Stimulated activated naive B cell treated with anti-CD40 and anti-IgM and Interleukin-4, amounts not matched to agents 10 μg/mL and 1 μg/mL and 100 μg/mL, for 72 hours (primary cell): ENCODE measurements at regions not wholly inside any gene's neighbourhood (a gene's known extent, or its start where the extent isn't known, plus 50 kb on each side); places are given as distances from the start of the nearest gene placed in this dataset.
A peak's percentile ranks its signal among the peaks of the same experiment; 100 is the strongest.
"Not testable (repeated sequence)": the region's sequence is repeated elsewhere in the genome, so short reads cannot be mapped to it uniquely, and the experiment has no call there.

Source experiments
- ATAC-seq, 2 donors: fragments of 150-1000 bp; cut with Tn5 transposase; replicated peaks; 2 replicates each; pipeline ENCODE4 v1.10.0; 2021; ENCODE audit warnings: moderate library complexity in 1 of 2
- DNase-seq: peaks from one replicate; pipeline ENCODE4 v3.0.0; 2021
- H3K27ac Mint-ChIP-seq: one replicate; pipeline ENCODE4 v1.8.0; 2022; ENCODE audit warnings: mild to moderate bottlenecking, mixed read lengths
- H3K27me3 Mint-ChIP-seq, 2 donors: one replicate each; pipeline ENCODE4 v1.8.0; 2022; ENCODE audit warnings: mixed read lengths in 2 of 2
- H3K36me3 Mint-ChIP-seq, 2 donors: one replicate each; pipeline ENCODE4 v1.8.0; 2022; ENCODE audit warnings: mixed read lengths in 2 of 2, mild to moderate bottlenecking in 1 of 2
- H3K4me1 Mint-ChIP-seq, 2 donors: one replicate each; pipeline ENCODE4 v1.8.0; 2022; ENCODE audit warnings: mixed read lengths in 2 of 2, mild to moderate bottlenecking in 1 of 2
- H3K4me3 Mint-ChIP-seq, 2 donors: one replicate each; pipeline ENCODE4 v1.8.0; 2022; ENCODE audit warnings: mild to moderate bottlenecking in 2 of 2, mixed read lengths in 2 of 2, moderate library complexity in 1 of 2
- H3K9me3 Mint-ChIP-seq, 2 donors: one replicate each; pipeline ENCODE4 v1.8.0; 2022; ENCODE audit warnings: mixed read lengths in 2 of 2, mild to moderate bottlenecking in 1 of 2

DNA sequence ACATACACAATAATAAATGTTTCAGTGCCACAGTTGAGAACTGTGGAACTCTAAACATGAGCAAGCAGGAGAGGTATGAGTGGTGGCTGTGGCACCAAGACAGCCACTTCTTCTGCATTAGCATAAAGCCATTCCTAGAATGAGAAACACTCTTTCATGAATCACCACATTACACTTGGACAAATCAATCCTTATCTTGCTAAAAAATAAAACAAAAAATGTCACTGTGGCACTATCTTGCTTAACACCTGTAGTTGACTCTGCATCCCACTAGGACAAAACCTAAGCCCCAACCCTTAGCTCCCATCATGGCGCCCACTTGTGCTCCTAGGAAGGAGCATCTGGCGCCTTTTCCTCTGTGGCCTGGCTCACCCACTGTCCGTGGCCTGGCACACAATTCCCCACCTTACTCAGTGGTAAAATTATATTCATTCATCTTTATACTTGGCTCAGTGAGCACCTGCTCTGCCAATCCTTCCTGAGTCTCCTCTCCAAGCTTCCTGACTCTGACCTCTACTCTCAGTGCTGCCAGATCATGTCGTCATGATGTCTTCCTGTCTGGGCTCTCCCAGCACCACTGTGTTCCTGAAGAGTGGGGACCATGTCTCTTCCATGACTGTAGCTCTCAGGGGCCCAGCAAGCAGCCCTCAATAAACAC is 272.9 kb downstream of the LNPK start:
- H3K27me3 Mint-ChIP-seq: no peaks in the 10 kb centered on the region
- H3K4me1 Mint-ChIP-seq: no peaks in the 10 kb centered on the region
- peaks cover 0 to 1% of the 10 kb centered on the region in 2 donors for H3K9me3 Mint-ChIP-seq
- no peak overlapping the region for H3K4me3 Mint-ChIP-seq
- no peaks in the 10 kb centered on the region for H3K36me3 Mint-ChIP-seq
- H3K27ac Mint-ChIP-seq: no peak overlapping the region
- ATAC-seq (no peak), DNase-seq (no peak)

DNA sequence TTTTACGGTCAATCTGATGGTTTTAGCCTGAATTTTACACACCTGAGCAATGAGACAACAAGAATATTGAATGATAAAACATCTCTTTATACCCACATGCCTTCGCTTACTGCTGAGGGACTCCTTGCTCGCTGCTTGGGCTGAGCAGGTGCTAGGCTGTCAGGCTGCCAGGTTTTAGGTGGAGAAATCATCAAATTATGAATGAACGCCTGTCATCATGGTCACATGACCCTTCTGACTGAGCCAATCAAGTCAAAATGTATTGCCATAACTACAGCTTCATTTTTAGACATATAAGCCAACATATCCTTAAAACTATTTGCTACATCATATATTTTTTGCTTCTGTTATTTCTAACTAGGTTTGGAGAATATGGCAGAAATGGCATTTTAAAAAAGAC is 274.0 kb downstream of the LNPK start:
- no peak overlapping the region for H3K27ac Mint-ChIP-seq
- H3K4me3 Mint-ChIP-seq: no peak overlapping the region
- ATAC-seq (no peak), DNase-seq (no peak)
- peaks cover 0 to 3% of the 10 kb centered on the region in 2 donors for H3K9me3 Mint-ChIP-seq
- H3K27me3 Mint-ChIP-seq: no peaks in the 10 kb centered on the region
- no peaks in the 10 kb centered on the region for H3K36me3 Mint-ChIP-seq
- no peaks in the 10 kb centered on the region for H3K4me1 Mint-ChIP-seq

DNA sequence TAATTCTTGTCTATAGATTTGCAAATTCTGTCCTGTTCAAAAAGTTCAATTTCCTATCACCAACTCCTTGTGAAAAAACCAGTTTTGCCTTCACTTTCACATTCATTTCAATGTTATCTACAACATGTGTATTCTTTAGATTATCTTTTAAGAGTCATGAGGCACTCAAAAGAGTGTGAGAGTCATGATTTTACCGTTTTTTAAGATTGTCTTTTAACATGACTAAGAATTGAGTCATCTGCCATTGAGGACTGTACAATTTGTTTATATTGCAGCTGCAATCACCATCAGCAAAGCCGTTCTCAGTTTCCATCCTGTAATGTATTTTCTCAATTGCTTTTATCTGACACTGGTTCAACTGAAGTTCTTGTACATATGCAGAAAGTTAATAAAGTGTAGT is 275.8 kb downstream of the LNPK start:
- ATAC-seq: no peak
- no peak for DNase-seq
- no peak overlapping the region for H3K27ac Mint-ChIP-seq
- no peak overlapping the region for H3K4me3 Mint-ChIP-seq
- H3K27me3 Mint-ChIP-seq: no peaks in the 10 kb centered on the region
- no peaks in the 10 kb centered on the region for H3K4me1 Mint-ChIP-seq
- no peaks in the 10 kb centered on the region for H3K36me3 Mint-ChIP-seq
- peaks cover 4 to 6% of the 10 kb centered on the region in 2 donors for H3K9me3 Mint-ChIP-seq

DNA sequence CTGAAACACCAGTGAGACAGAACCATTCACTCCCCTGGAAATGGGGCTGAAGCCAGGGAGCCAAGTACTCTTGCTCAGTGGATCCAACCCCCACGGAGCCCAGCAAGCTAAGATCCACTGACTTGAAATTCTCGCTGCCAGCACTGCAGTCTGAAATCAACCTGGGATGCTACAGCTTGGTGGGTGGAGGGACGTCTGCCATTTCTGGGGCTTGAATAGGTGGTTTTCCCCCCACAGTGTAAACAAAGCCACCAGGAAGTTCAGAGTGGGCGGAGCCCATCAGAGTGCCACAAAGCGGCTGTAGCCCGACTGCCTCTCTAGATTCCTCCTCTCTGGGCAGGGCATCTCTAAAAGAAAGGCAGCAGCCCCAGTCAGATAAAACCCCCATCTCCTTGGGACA is 292.8 kb downstream of the LNPK start:
- Mint-ChIP-seq H3K27ac (no peak overlapping the region), H3K4me3 (no peak overlapping the region), H3K9me3 (peaks cover 0 to 2% of the 10 kb centered on the region in 2 donors), H3K27me3 (peaks cover 6 to 16% of the 10 kb centered on the region in 2 donors), H3K36me3 (no peaks in the 10 kb centered on the region), H3K4me1 (no peaks in the 10 kb centered on the region)
- ATAC-seq (no peak), DNase-seq (no peak)

DNA sequence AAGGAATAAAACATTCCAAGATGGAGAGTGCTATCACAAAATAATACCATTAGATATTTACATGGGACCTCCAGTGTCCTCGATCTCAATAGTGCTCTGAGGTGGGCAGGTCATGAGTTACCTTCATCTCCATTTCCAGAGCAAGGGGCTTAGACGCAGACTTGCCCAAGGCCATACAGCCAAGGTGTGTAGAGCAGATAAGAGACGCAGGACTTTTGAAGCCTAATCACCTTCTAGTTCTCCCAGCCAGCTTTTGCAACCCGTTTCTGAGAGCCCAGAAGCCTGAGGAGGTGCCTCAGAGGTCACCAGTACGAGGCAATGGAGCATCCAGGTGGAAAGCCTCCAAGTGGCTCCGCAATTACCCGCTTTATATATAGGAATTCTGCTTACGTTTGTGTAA is 294.7 kb downstream of the LNPK start:
- Mint-ChIP-seq H3K9me3 (no peaks in the 10 kb centered on the region), H3K27me3 (peaks cover 6 to 16% of the 10 kb centered on the region in 2 donors), H3K4me1 (no peaks in the 10 kb centered on the region), H3K36me3 (no peaks in the 10 kb centered on the region), H3K27ac (no peak overlapping the region), H3K4me3 (no peak overlapping the region)
- no peak for ATAC-seq
- no peak for DNase-seq

DNA sequence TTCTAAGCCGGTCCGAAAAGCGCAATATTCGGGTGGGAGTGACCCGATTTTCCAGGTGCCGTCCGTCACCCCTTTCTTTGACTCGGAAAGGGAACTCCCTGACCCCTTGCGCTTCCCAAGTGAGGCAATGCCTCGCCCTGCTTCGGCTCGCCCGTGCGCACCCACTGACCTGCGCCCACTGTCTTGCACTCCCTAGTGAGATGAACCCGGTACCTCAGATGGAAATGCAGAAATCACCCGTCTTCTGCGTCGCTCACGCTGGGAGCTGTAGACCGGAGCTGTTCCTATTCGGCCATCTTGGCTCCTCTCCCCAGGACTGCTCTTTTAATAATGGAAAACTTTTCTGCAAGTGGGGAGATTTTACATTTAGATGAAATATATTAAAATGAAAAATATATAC is 297.5 kb downstream of the LNPK start:
- ATAC-seq, H3K27ac Mint-ChIP-seq, H3K4me3 Mint-ChIP-seq, H3K27me3 Mint-ChIP-seq, H3K36me3 Mint-ChIP-seq, H3K9me3 Mint-ChIP-seq, H3K4me1 Mint-ChIP-seq, DNase-seq: not testable (repeated sequence)

DNA sequence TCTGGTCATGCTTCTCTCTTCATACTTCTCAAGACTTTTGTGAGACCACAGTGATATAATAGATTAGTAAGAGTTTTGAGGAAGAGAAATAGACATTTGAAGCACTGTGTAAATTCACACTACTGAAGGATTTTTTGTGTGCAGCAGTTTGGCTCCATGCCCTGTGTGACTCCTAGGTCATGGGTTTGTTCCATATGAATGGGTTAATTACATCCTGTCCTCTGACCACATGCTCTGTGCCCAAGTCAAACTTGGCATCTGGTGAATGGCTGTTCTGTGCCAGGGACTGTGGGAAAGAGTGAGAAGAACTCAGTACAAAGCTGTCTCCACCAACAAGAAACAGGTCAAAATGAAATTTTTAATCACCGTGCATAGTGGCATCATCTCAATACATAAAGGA is 304.0 kb downstream of the LNPK start:
- no peaks in the 10 kb centered on the region for H3K9me3 Mint-ChIP-seq
- H3K4me1 Mint-ChIP-seq: no peaks in the 10 kb centered on the region
- no peak overlapping the region for H3K27ac Mint-ChIP-seq
- H3K27me3 Mint-ChIP-seq: peaks cover 14 to 21% of the 10 kb centered on the region in 2 donors
- no peaks in the 10 kb centered on the region for H3K36me3 Mint-ChIP-seq
- H3K4me3 Mint-ChIP-seq: no peak overlapping the region
- ATAC-seq (no peak), DNase-seq (no peak)

DNA sequence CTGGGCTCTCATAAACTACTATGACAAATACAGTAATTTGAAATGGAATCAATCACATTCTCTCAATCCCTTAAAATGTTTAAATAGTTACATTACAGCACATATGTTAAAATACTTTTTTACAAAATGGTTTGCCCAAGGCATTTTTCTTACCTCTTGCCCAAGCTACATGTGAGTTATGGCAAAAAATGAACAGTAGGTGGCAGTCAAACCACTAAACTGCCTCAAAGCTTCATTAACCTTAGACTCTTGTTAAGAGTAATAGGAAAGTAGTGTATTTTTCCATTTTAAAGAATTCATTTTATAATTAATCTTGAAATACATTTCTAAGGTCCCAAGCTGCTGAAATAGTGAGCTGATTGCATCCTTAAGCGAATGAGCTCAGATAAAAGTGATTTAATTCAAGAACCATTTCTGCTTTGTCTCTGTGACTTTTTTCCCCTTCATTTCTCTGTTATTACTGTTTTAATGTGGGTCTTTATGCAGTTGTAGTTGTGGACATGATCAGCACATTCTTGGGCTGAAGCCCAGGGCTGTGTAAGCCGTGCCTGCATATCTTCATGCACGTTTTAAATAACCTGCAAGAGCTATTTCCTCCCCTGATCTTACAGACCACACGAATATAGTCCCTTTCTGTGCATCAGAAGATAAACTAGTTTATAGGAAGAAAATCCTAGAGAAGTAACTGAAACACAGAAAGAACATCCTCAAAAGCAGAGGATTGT is 311.8 kb downstream of the LNPK start:
- DNase-seq: peak; percentile 11
- H3K27ac Mint-ChIP-seq: no peak overlapping the region
- H3K9me3 Mint-ChIP-seq: no peaks in the 10 kb centered on the region
- no peaks in the 10 kb centered on the region for H3K36me3 Mint-ChIP-seq
- H3K4me3 Mint-ChIP-seq: no peak overlapping the region
- ATAC-seq: peak; percentile 47 to 57
- H3K4me1 Mint-ChIP-seq: no peaks in the 10 kb centered on the region
- peaks cover 8 to 28% of the 10 kb centered on the region in 2 donors for H3K27me3 Mint-ChIP-seq

DNA sequence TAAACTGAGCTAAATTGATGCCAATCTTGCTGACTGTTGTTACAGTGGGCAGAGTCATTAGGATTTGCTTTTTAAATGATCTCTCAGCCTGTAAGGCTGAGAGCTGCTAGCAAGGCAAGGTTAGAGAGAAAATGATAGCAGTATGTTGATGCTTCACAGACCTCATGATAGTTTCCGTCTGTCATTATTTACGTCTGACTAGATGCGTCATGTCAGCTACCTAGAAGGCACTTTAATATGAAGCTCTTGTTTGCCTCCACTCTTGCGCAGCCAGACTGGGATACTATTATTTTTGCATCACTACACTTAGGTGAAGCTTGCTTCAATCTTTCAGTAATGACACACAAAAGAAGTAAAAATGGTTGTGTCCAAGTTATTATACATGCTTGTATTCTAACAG is 313.8 kb downstream of the LNPK start:
- DNase-seq (no peak), ATAC-seq (no peak)
- H3K36me3 Mint-ChIP-seq: no peaks in the 10 kb centered on the region
- H3K4me3 Mint-ChIP-seq: no peak overlapping the region
- no peak overlapping the region for H3K27ac Mint-ChIP-seq
- H3K9me3 Mint-ChIP-seq: no peaks in the 10 kb centered on the region
- no peaks in the 10 kb centered on the region for H3K4me1 Mint-ChIP-seq
- H3K27me3 Mint-ChIP-seq: peaks cover 0 to 20% of the 10 kb centered on the region in 2 donors

DNA sequence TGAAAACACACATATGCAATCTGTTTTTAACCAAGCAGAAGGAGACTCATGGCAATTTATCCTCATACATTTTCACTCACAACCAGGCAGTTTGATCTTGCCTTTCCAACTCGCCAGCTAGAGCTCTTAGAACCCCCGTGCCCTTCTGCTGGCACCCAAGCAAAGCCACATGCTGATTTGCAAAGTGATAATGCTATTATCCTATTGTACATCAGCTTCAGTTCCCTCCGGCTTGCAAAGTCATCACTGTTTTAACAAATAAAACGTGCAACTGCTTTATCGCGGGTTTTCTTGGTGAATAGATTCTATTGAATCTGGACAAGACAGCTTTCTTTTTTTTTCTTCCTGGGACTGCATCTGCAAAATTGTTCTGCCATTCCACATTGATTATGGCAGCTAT is 314.6 kb downstream of the LNPK start:
- Mint-ChIP-seq H3K4me3 (no peak overlapping the region), H3K27ac (no peak overlapping the region), H3K9me3 (no peaks in the 10 kb centered on the region), H3K4me1 (no peaks in the 10 kb centered on the region), H3K27me3 (peaks cover 0 to 20% of the 10 kb centered on the region in 2 donors), H3K36me3 (no peaks in the 10 kb centered on the region)
- DNase-seq (no peak), ATAC-seq (no peak)

DNA sequence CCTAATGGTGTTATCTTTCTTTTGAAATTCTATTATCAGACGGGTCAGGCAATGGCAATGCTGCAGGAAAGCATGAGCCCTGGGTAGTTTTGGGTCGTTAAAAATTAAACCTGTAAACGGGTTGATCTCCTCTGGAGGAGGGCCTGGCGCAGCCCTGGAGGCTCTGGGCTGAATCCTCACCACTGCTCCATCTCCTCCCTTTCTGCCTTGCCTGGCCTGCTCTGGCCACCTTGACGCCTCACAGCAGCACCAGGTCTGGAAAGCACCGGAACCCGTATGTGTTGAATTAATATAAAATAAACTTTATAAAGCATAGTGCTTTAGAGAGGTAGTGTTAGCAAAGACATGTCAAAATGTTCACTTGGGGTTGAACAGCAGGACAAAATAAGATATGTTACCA is 316.1 kb downstream of the LNPK start:
- no peaks in the 10 kb centered on the region for H3K4me1 Mint-ChIP-seq
- no peak for ATAC-seq
- no peaks in the 10 kb centered on the region for H3K36me3 Mint-ChIP-seq
- no peak for DNase-seq
- H3K27me3 Mint-ChIP-seq: peaks cover 0 to 20% of the 10 kb centered on the region in 2 donors
- no peaks in the 10 kb centered on the region for H3K9me3 Mint-ChIP-seq
- H3K27ac Mint-ChIP-seq: no peak overlapping the region
- H3K4me3 Mint-ChIP-seq: no peak overlapping the region

DNA sequence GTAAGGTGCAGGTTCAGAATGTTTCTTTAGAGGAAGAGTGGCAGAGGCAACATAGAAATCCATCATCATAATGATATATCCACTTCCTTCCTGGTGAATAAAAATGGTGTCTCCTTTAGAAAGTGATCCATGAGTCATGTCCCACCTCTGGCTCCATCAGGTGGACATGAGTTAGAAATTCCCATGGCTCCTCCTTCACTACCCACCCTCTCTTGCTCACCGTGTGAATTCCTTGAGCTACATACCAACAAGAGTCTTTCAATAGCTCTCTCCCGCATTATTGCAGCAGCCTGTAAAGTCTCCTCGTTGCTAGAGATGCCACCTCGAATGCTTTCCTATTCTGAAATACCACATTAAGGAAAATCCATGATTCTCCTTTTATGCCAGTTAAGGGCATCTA is 317.6 kb downstream of the LNPK start:
- H3K4me1 Mint-ChIP-seq: no peaks in the 10 kb centered on the region
- H3K36me3 Mint-ChIP-seq: no peaks in the 10 kb centered on the region
- H3K4me3 Mint-ChIP-seq: no peak overlapping the region
- no peaks in the 10 kb centered on the region for H3K9me3 Mint-ChIP-seq
- H3K27ac Mint-ChIP-seq: no peak overlapping the region
- DNase-seq: no peak
- H3K27me3 Mint-ChIP-seq: peaks cover 0 to 13% of the 10 kb centered on the region in 2 donors
- no peak for ATAC-seq

DNA sequence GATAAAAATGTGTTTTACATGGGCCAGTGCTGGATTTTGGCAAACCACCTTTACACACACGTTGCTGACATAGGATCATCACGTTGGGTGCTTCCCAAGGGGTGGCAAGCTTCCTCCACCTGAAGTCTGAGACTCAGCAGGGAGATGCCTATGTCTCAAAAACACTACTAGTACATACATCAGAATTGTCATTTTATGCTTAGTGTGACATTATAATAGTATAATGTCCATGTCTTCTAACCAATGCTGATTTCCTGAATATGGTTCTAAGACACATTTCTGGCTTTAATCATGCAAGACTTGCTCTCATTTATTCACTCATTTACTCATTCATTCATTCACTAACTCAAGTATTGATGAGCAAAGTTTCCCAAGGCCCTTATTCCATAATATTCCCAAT is 322.3 kb downstream of the LNPK start:
- Mint-ChIP-seq H3K9me3 (no peaks in the 10 kb centered on the region), H3K36me3 (no peaks in the 10 kb centered on the region), H3K4me3 (no peak overlapping the region), H3K27ac (no peak overlapping the region), H3K27me3 (no peaks in the 10 kb centered on the region), H3K4me1 (no peaks in the 10 kb centered on the region)
- DNase-seq (no peak), ATAC-seq (no peak)

DNA sequence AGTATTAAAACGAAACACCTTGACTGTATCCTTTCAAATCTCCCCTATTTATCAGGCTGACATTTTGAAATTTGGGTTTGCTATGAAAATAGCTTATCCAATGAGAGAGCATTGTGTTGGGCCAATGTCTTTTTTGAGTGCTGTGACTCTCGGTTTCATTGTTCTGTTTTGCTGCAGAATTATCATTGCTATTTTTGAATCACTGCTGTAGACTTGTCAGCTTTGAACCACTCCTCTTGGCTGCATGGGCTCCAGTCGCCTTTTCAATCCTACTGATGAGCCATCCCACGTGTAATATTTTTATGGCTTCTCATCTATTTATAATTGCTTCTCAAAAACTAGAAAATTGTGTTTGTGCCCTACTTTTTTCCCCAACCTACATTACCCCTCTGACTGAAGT is 322.8 kb downstream of the LNPK start:
- Mint-ChIP-seq H3K9me3 (peaks cover 0 to 2% of the 10 kb centered on the region in 2 donors), H3K27me3 (no peaks in the 10 kb centered on the region), H3K27ac (no peak overlapping the region), H3K4me1 (no peaks in the 10 kb centered on the region), H3K4me3 (no peak overlapping the region), H3K36me3 (no peaks in the 10 kb centered on the region)
- DNase-seq: no peak
- no peak for ATAC-seq

DNA sequence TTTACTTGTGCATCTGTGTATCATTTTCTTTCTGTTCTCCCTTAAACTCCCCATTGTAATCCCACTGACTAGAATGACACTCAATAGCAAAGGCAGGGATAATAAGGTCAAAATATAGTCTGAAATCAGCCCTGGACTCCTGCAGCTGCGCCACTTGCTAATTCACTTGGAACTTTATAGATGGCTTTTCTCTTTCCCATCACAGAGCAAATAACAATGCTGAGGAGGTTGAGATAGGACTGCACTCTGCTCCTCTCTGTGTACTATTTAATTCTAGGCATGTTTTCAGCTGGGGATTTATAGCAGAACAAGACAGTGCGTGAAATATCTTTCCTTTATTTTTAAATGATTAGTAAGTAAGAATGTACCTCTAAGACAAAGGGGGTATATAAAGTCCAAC is 324.2 kb downstream of the LNPK start:
- Mint-ChIP-seq H3K36me3 (no peaks in the 10 kb centered on the region), H3K27me3 (no peaks in the 10 kb centered on the region), H3K4me3 (no peak overlapping the region), H3K4me1 (no peaks in the 10 kb centered on the region), H3K27ac (no peak overlapping the region), H3K9me3 (peaks cover 0 to 9% of the 10 kb centered on the region in 2 donors)
- no peak for DNase-seq
- no peak for ATAC-seq
